HG03159 (cell line): ENCODE measurements at regions not wholly inside any gene's neighbourhood (a gene's known extent, or its start where the extent isn't known, plus 50 kb on each side); places are given as distances from the start of the nearest gene placed in this dataset.

ENCODE experiments used
- ATAC-seq: cut with Tn5 transposase; IDR thresholded peaks from one replicate; pipeline ENCODE4 v1.9.1; 2021; ENCODE audit warnings: mild to moderate bottlenecking, moderate library complexity; ENCODE audit not compliant: unreplicated experiment

GRCh38 chr1:221448585-221449175 is 293.2 kb downstream of the DUSP10 start:
- ATAC-seq = no peak

GRCh38 chr1:221449194-221449593 is 292.7 kb downstream of the DUSP10 start:
- ATAC-seq = no peak

- ATAC-seq = peak; percentile 77
Observed at GRCh38 chr1:221449801-221450470, 292.0 kb downstream of the DUSP10 start.

- no peak for ATAC-seq
Observed at GRCh38 chr1:221451741-221452140, 290.1 kb downstream of the DUSP10 start.

- ATAC-seq = no peak
Observed at GRCh38 chr1:221454096-221454495, 287.8 kb downstream of the DUSP10 start.

GRCh38 chr1:221456918-221457317 is 285.0 kb downstream of the DUSP10 start:
- ATAC-seq = no peak

GRCh38 chr1:221457685-221458446 is 284.0 kb downstream of the DUSP10 start:
- ATAC-seq = no peak

- no peak for ATAC-seq
Observed at GRCh38 chr1:221458447-221459156, 283.3 kb downstream of the DUSP10 start.

- ATAC-seq = no peak
Observed at GRCh38 chr1:221459558-221459957, 282.3 kb downstream of the DUSP10 start.

GRCh38 chr1:221462345-221462744 is 279.5 kb downstream of the DUSP10 start:
- ATAC-seq = no peak

GRCh38 chr1:221468546-221468945 is 273.3 kb downstream of the DUSP10 start:
- ATAC-seq = no peak

GRCh38 chr1:221469476-221469875 is 272.4 kb downstream of the DUSP10 start:
- ATAC-seq = no peak

- no peak for ATAC-seq
Observed at GRCh38 chr1:221470000-221470698, 271.7 kb downstream of the DUSP10 start.

- no peak for ATAC-seq
Observed at GRCh38 chr1:221473411-221473810, 268.5 kb downstream of the DUSP10 start.

GRCh38 chr1:221477252-221477651 is 264.6 kb downstream of the DUSP10 start:
- no peak for ATAC-seq

- peak; percentile 70 for ATAC-seq
Observed at GRCh38 chr1:221478050-221478949, 263.6 kb downstream of the DUSP10 start.

- ATAC-seq = no peak
Observed at GRCh38 chr1:221487781-221488524, 253.9 kb downstream of the DUSP10 start.

GRCh38 chr1:221488550-221488949 is 253.3 kb downstream of the DUSP10 start:
- no peak for ATAC-seq

- ATAC-seq = no peak
Observed at GRCh38 chr1:221494670-221495069, 247.2 kb downstream of the DUSP10 start.
